H1 (cell line): ENCODE measurements at regions not wholly inside any gene's neighbourhood (a gene's known extent, or its start where the extent isn't known, plus 50 kb on each side); places are given as distances from the start of the nearest gene placed in this dataset.

ENCODE experiments used
- CTCF ChIA-PET: fragments of 300-600 bp; sonication (Branson Sonifier 250); formaldehyde crosslinking; loops from one replicate; lab custom pipeline; 2021; ENCODE audit not compliant: partially characterized antibody; lab: Charles Lee
- POLR2A ChIA-PET: fragments of 300-600 bp; sonication (Branson Sonifier 250); formaldehyde crosslinking; loops from one replicate; lab custom pipeline; 2021; ENCODE audit warnings: inconsistent platforms; ENCODE audit not compliant: partially characterized antibody; lab: Charles Lee
- DNase-seq, 2 experiments: peaks; one replicate each; pipeline versions ENCODE4 v3.0.0 to v3.0.0-alpha.2; 2010 to 2022; ENCODE audit warnings: low spot score in 2 of 2, low read depth in 1 of 2, mixed read lengths in 1 of 2
- FAIRE-seq: peaks from 2 replicates; lab custom pipeline; 2011; peaks lifted over from hg19 to GRCh38; lab: Jason Lieb, UNC
- H2AFZ ChIP-seq: 2 replicates; pipeline ENCODE4 v1.8.1; 2012; ENCODE audit warnings: low read length, inconsistent platforms
- H2AK5ac ChIP-seq: 2 replicates; pipeline ENCODE4 v1.6.1; 2013; ENCODE audit warnings: low read depth, low read length
- H2BK120ac ChIP-seq: replicated peaks from 2 replicates; pipeline ENCODE3; 2013; ENCODE audit warnings: low read depth, low read length, inconsistent platforms
- H2BK12ac ChIP-seq: 2 replicates; pipeline ENCODE4 v1.6.1; 2013; ENCODE audit warnings: low read depth, low read length
- H2BK15ac ChIP-seq: 2 replicates; pipeline ENCODE4 v1.6.1; 2013; ENCODE audit warnings: low read length
- H2BK20ac ChIP-seq: 2 replicates; pipeline ENCODE4 v1.6.1; 2013; ENCODE audit warnings: low read length
- H2BK5ac ChIP-seq: 2 replicates; pipeline ENCODE4 v1.6.1; 2013; ENCODE audit warnings: low read depth, low read length
- H3K14ac ChIP-seq: 2 replicates; pipeline ENCODE4 v1.6.1; 2013; ENCODE audit warnings: inconsistent platforms; ENCODE audit not compliant: insufficient read length
- H3K18ac ChIP-seq: 2 replicates; pipeline ENCODE4 v1.6.1; 2013; ENCODE audit warnings: low read length; ENCODE audit errors: extremely low read depth
- H3K23ac ChIP-seq: 2 replicates; pipeline ENCODE4 v1.6.1; 2013; ENCODE audit warnings: inconsistent platforms; ENCODE audit not compliant: insufficient read length
- H3K23me2 ChIP-seq: 2 replicates; pipeline ENCODE4 v1.6.1; 2013; ENCODE audit warnings: low read depth, low read length
- H3K27ac ChIP-seq: 2 replicates; pipeline ENCODE4 v1.6.1; 2011; ENCODE audit warnings: low read depth, low read length, inconsistent platforms
- H3K27me3 ChIP-seq, 4 experiments: replicated peaks in 1 of 4; 1 replicate in 1 of 4; 2 replicates in 3 of 4; pipeline versions ENCODE4 v1.6.1 to v1.8.1; 2011 to 2013; ENCODE audit warnings: low read length in 3 of 4, mild to moderate bottlenecking in 3 of 4, inconsistent platforms in 2 of 4, mixed read lengths in 2 of 4, moderate library complexity in 1 of 4; ENCODE audit not compliant: control insufficient read depth in 3 of 4, insufficient read depth in 3 of 4; ENCODE audit errors: extremely low read depth in 1 of 4
- H3K36me3 ChIP-seq, 4 experiments: 2 replicates each; pipeline versions ENCODE4 v1.6.1 to v1.8.1; 2011 to 2013; ENCODE audit warnings: mild to moderate bottlenecking in 4 of 4, low read length in 3 of 4, moderate library complexity in 2 of 4, control low read depth in 1 of 4, inconsistent platforms in 1 of 4; ENCODE audit not compliant: insufficient read depth in 4 of 4, control insufficient read depth in 2 of 4
- H3K4ac ChIP-seq: replicated peaks from 2 replicates; pipeline ENCODE3; 2013; ENCODE audit warnings: low read length, low read depth, mixed read lengths, inconsistent platforms; ENCODE audit not compliant: insufficient read length
- H3K4me1 ChIP-seq, 4 experiments: replicated peaks in 1 of 4; 1 replicate in 1 of 4; 2 replicates in 3 of 4; pipeline versions ENCODE4 v1.6.1 to v1.8.1; 2011 to 2013; ENCODE audit warnings: low read length in 3 of 4, inconsistent platforms in 2 of 4, mixed read lengths in 1 of 4; ENCODE audit not compliant: insufficient read depth in 4 of 4, control insufficient read depth in 3 of 4
- H3K4me2 ChIP-seq, 2 experiments: 2 replicates each; pipeline versions ENCODE4 v1.6.1 to v1.8.1; 2011 to 2013; ENCODE audit warnings: low read depth in 2 of 2, low read length in 2 of 2, control low read depth in 1 of 2, inconsistent platforms in 1 of 2, mild to moderate bottlenecking in 1 of 2; ENCODE audit not compliant: insufficient read depth in 1 of 2
- H3K4me3 ChIP-seq, 4 experiments: fragments of 200-600, 300-600 bp in 1 of 4; sonication (generic), shearing (Covaris generic), sonication (Bioruptor Twin) in 1 of 4; 2 replicates each; pipeline versions ENCODE4 v1.5.1 to v1.8.1; 2011 to 2016; ENCODE audit warnings: low read length in 4 of 4, low read depth in 3 of 4, control low read depth in 2 of 4, inconsistent platforms in 2 of 4, mild to moderate bottlenecking in 2 of 4, mixed read lengths in 1 of 4, moderate library complexity in 1 of 4; ENCODE audit not compliant: insufficient read depth in 2 of 4; ENCODE audit errors: extremely low read depth in 1 of 4
- H3K56ac ChIP-seq: replicated peaks from 2 replicates; pipeline ENCODE3; 2013; ENCODE audit warnings: low read depth, mild to moderate bottlenecking, mixed read lengths, low read length, inconsistent platforms; ENCODE audit not compliant: insufficient read length
- H3K79me1 ChIP-seq: 2 replicates; pipeline ENCODE4 v1.6.1; 2013; ENCODE audit warnings: low read depth, low read length, control low read depth
- H3K79me2 ChIP-seq, 2 experiments: 2 replicates each; pipeline versions ENCODE4 v1.6.1 to v1.8.1; 2012 to 2013; ENCODE audit warnings: low read length in 2 of 2, mild to moderate bottlenecking in 2 of 2, inconsistent platforms in 1 of 2; ENCODE audit not compliant: insufficient read depth in 2 of 2, control insufficient read depth in 1 of 2
- H3K9ac ChIP-seq, 4 experiments: replicated peaks in 1 of 4; 1 replicate in 1 of 4; 2 replicates in 3 of 4; pipeline versions ENCODE4 v1.6.1 to v1.8.1; 2011 to 2013; ENCODE audit warnings: low read depth in 3 of 4, low read length in 3 of 4, control low read depth in 2 of 4, mild to moderate bottlenecking in 2 of 4, moderate library complexity in 2 of 4, inconsistent platforms in 1 of 4; ENCODE audit errors: extremely low read depth in 1 of 4
- H3K9me3 ChIP-seq, 2 experiments: 2 replicates each; pipeline versions ENCODE4 v1.6.1 to v1.8.1; 2012 to 2013; ENCODE audit warnings: mild to moderate bottlenecking in 2 of 2, moderate library complexity in 2 of 2, control low read depth in 1 of 2, inconsistent platforms in 1 of 2, low read depth in 1 of 2, low read length in 1 of 2, mixed read lengths in 1 of 2; ENCODE audit not compliant: insufficient read depth in 2 of 2
- H4K20me1 ChIP-seq, 2 experiments: replicated peaks in 1 of 2; 2 replicates each; pipeline versions ENCODE3 to v1.8.1; 2011 to 2013; ENCODE audit warnings: inconsistent platforms in 2 of 2, low read length in 2 of 2, mild to moderate bottlenecking in 1 of 2; ENCODE audit not compliant: insufficient read depth in 2 of 2, control insufficient read depth in 1 of 2
- H4K5ac ChIP-seq: 2 replicates; pipeline ENCODE4 v1.6.1; 2013; ENCODE audit warnings: low read length, low read depth, mixed read lengths, inconsistent platforms; ENCODE audit not compliant: insufficient read length
- H4K8ac ChIP-seq: 2 replicates; pipeline ENCODE4 v1.8.0; 2013; ENCODE audit warnings: mild to moderate bottlenecking, moderate library complexity, low read length, inconsistent platforms; ENCODE audit not compliant: insufficient read depth; ENCODE audit errors: extremely low read depth
- H4K91ac ChIP-seq: replicated peaks from 2 replicates; pipeline ENCODE3; 2013; ENCODE audit warnings: low read length, mixed read lengths, inconsistent platforms; ENCODE audit not compliant: insufficient read length
- BRCA1 ChIP-seq: IDR thresholded peaks from 2 replicates; pipeline ENCODE4 v1.6.1; 2012; ENCODE audit warnings: low read depth, low read length, improper control_type of control experiment
- CBX8 ChIP-seq: fragments of 300-800, 300-1000 bp; sonication (generic); IDR thresholded peaks from 2 replicates; pipeline ENCODE4 v1.7.1; 2016; ENCODE audit warnings: low read depth, low read length, borderline replicate concordance
- CTBP2 ChIP-seq: IDR thresholded peaks from 2 replicates; pipeline ENCODE4 v1.7.0; 2011; ENCODE audit warnings: borderline replicate concordance, mild to moderate bottlenecking, moderate library complexity, mixed read lengths, low read length; ENCODE audit not compliant: insufficient read depth, insufficient read length
- EP300 ChIP-seq, 2 experiments: IDR thresholded peaks; 1 replicate in 1 of 2; 2 replicates in 1 of 2; pipeline ENCODE4 v1.6.1; 2011 to 2012; ENCODE audit warnings: low read depth in 2 of 2, low read length in 2 of 2, mild to moderate bottlenecking in 2 of 2, borderline replicate concordance in 1 of 2, inconsistent platforms in 1 of 2, moderate library complexity in 1 of 2
- EZH2 ChIP-seq: fragments of 200-600 bp; sonication (generic); IDR thresholded peaks from 2 replicates; pipeline ENCODE4 v1.7.1; 2012; ENCODE audit warnings: low read depth, mild to moderate bottlenecking, moderate library complexity, low read length, inconsistent platforms; ENCODE audit not compliant: severe bottlenecking
- NRF1 ChIP-seq: IDR thresholded peaks from 2 replicates; pipeline ENCODE4 v1.6.1; 2011; ENCODE audit warnings: mild to moderate bottlenecking, low read depth, low read length, improper control_type of control experiment
- SIN3A ChIP-seq, 2 experiments: IDR thresholded peaks in 1 of 2; conservative IDR thresholded peaks in 1 of 2; 2 replicates each; pipeline ENCODE4 v1.6.1; 2011 to 2012; ENCODE audit warnings: low read length in 2 of 2, improper control_type of control experiment in 1 of 2, low read depth in 1 of 2, mild to moderate bottlenecking in 1 of 2
- WGBS, 2 experiments: shearing (Covaris generic) in 1 of 2; methylation state at CpG; one replicate each; pipeline versions ENCODE4 v1.1.6 to v1.1.7; 2013 to 2015; ENCODE audit warnings: low lambda C conversion rate in 2 of 2, mixed read lengths in 2 of 2, inconsistent platforms in 1 of 2, low coverage in 1 of 2, missing lambda C conversion rate in 1 of 2; ENCODE audit not compliant: insufficient replicate concordance in 2 of 2, insufficient coverage in 1 of 2, insufficient read length in 1 of 2; ENCODE audit errors: extremely low coverage in 1 of 2, missing lambda C conversion rate in 1 of 2; 5-methylcytosine and 5-hydroxymethylcytosine counted together

GRCh38 chr6:85118652-85119235 is 331.1 kb upstream of the NT5E start:
- Histone ChIP-seq H3K14ac (no peak overlapping the region), H3K9me3 (no peaks in the 10 kb centered on the region), H2AK5ac (no peak overlapping the region), H4K5ac (no peak overlapping the region), H3K18ac (no peak overlapping the region), H3K79me2 (no peaks in the 10 kb centered on the region), H3K23me2 (no peaks in the 10 kb centered on the region; the same call in 1 of the 2 replicates), H3K27ac (no peak overlapping the region), H3K79me1 (no peaks in the 10 kb centered on the region), H2BK120ac (no peak overlapping the region), H3K27me3 (no peaks in the 10 kb centered on the region), H3K23ac (no peak overlapping the region), H3K4me3 (no peak overlapping the region), H2BK20ac (no peak overlapping the region), H4K91ac (no peak overlapping the region), H3K56ac (no peak overlapping the region), H3K36me3 (no peaks in the 10 kb centered on the region), H2BK12ac (no peak overlapping the region), H3K9ac (no peak overlapping the region), H2AFZ (no peak overlapping the region), H2BK5ac (no peak overlapping the region), H4K20me1 (no peaks in the 10 kb centered on the region), H3K4me2 (no peak overlapping the region), H3K4me1 (no peaks in the 10 kb centered on the region), H2BK15ac (no peak overlapping the region), H4K8ac (no peak overlapping the region), H3K4ac (no peak overlapping the region)
- no peak for FAIRE-seq
- no peak for DNase-seq
- CTCF ChIA-PET: interaction anchor here (0.7 to 3.4 kb wide), 13 partner anchors 9 to 691 kb away, joined by 3 to 17 read pairs (median 3); no protein-coding TSS in a partner anchor
- TF ChIP-seq NRF1: no peak
- TF ChIP-seq EZH2: no peak
- TF ChIP-seq SIN3A (conservative IDR thresholded peaks at IDR 0.05 in 1 of 2, IDR thresholded peaks at IDR 0.05 in 1 of 2; ENCODE audit: low read depth in 1 of 2, low read length in 2 of 2): no peak
- no peak for TF ChIP-seq BRCA1
- TF ChIP-seq EP300 (IDR thresholded peaks at IDR 0.05; ENCODE audit: borderline replicate concordance in 1 of 2, low read depth in 2 of 2, low read length in 2 of 2): no peak
- no peak for TF ChIP-seq CBX8
- no peak for TF ChIP-seq CTBP2
- POLR2A ChIA-PET: no interaction called here
- 91% methylated on average over 8 of the region's 8 CpGs; no CpG with 5 or more reads in 1 of the 2 experiments for WGBS, 2 experiments
